SK-N-SH treated with all-trans-retinoic acid at 6 μM for 48 hours (cell line): ENCODE measurements at regions not wholly inside any gene's neighbourhood (a gene's known extent, or its start where the extent isn't known, plus 50 kb on each side); places are given as distances from the start of the nearest gene placed in this dataset.

Experiments used
- ARNTL ChIP-seq: fragments of 450-650 bp; formaldehyde crosslinking; IDR thresholded peaks from 2 replicates; pipeline ENCODE4 v1.5.0; 2020; ENCODE audit warnings: low read depth, mild to moderate bottlenecking, moderate library complexity, borderline replicate concordance
- ISL1 ChIP-seq: fragments of 250-450 bp; sonication (Bioruptor Pico); IDR thresholded peaks from 2 replicates; pipeline ENCODE4 v2.1.2; 2022; ENCODE audit warnings: mild to moderate bottlenecking, moderate library complexity
- TCF4 ChIP-seq: fragments of 250-450 bp; sonication (Bioruptor Pico); IDR thresholded peaks from 2 replicates; pipeline ENCODE4 v1.8.0; 2021; ENCODE audit warnings: mild to moderate bottlenecking, moderate library complexity, borderline replicate concordance

- TF ChIP-seq ISL1 (CRISPR knock-in tag) (no peak), ARNTL (CRISPR knock-in tag) (no peak), TCF4 (CRISPR knock-in tag) (no peak)
Measured at GRCh38 chr6:77038807-77039206, 424.5 kb downstream of the HTR1B start.
